ENCODE measurements at regions not wholly inside any gene's neighbourhood (a gene's known extent, or its start where the extent isn't known, plus 50 kb on each side); places are given as distances from the start of the nearest gene placed in this dataset.

GRCh38 chr14:98070536-98070935 lies 1201.5 kb downstream of the BCL11B start:
- no peaks in the 10 kb centered on the region for H3K4me1 ChIP-seq (ENCODE audit: control insufficient read depth in 1 of 2, insufficient read depth in 2 of 2, low read depth in 1 of 2, low read length in 1 of 2)
- H3K27ac ChIP-seq (ENCODE audit: low read depth in 2 of 2, low read length in 1 of 2) = no peak overlapping the region
- no peak overlapping the region for H3K4me3 ChIP-seq (ENCODE audit: low read depth in 2 of 2, low read length in 1 of 2)
- DNase-seq = no peak
- no peaks in the 10 kb centered on the region for H4K20me1 ChIP-seq (ENCODE audit: insufficient read depth)
- H3F3A ChIP-seq (replicated peaks; ENCODE audit: insufficient read depth) = no peaks in the 10 kb centered on the region
- no peaks in the 10 kb centered on the region for H3K9me3 ChIP-seq
- ChIA-PET POLR2A (no interaction called here), CTCF (no interaction called here)
- H3K9me2 ChIP-seq = no peaks in the 10 kb centered on the region
- H3K36me3 ChIP-seq (replicated peaks in 1 of 2; ENCODE audit: control insufficient read depth in 1 of 2, insufficient read depth in 2 of 2, low read length in 1 of 2) = no peaks in the 10 kb centered on the region
- no peak overlapping the region for H3K4me2 ChIP-seq
- H3K9ac ChIP-seq = no peak overlapping the region
- H3K79me2 ChIP-seq (ENCODE audit: insufficient read depth) = no peaks in the 10 kb centered on the region
- TF ChIP-seq ELF1 (IDR thresholded peaks at IDR 0.05) = no peak
- TF ChIP-seq POLR2AphosphoS5 (IDR thresholded peaks at IDR 0.05; ENCODE audit: low read depth, low read length) = no peak
- no peak for TF ChIP-seq EZH2phosphoT487 (IDR thresholded peaks at IDR 0.05; ENCODE audit: borderline replicate concordance, low read depth)
- no peak for TF ChIP-seq RAD21 (IDR thresholded peaks at IDR 0.05; ENCODE audit: low read length)
- TF ChIP-seq, protein P1, sequence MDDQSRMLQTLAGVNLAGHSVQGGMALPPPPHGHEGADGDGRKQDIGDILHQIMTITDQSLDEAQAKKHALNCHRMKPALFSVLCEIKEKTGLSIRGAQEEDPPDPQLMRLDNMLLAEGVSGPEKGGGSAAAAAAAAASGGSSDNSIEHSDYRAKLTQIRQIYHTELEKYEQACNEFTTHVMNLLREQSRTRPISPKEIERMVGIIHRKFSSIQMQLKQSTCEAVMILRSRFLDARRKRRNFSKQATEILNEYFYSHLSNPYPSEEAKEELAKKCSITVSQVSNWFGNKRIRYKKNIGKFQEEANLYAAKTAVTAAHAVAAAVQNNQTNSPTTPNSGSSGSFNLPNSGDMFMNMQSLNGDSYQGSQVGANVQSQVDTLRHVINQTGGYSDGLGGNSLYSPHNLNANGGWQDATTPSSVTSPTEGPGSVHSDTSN (IDR thresholded peaks at IDR 0.05) = no peak
- no peak for TF ChIP-seq FOXM1 (IDR thresholded peaks at IDR 0.05; ENCODE audit: low read depth)
- TF ChIP-seq, protein P2, sequence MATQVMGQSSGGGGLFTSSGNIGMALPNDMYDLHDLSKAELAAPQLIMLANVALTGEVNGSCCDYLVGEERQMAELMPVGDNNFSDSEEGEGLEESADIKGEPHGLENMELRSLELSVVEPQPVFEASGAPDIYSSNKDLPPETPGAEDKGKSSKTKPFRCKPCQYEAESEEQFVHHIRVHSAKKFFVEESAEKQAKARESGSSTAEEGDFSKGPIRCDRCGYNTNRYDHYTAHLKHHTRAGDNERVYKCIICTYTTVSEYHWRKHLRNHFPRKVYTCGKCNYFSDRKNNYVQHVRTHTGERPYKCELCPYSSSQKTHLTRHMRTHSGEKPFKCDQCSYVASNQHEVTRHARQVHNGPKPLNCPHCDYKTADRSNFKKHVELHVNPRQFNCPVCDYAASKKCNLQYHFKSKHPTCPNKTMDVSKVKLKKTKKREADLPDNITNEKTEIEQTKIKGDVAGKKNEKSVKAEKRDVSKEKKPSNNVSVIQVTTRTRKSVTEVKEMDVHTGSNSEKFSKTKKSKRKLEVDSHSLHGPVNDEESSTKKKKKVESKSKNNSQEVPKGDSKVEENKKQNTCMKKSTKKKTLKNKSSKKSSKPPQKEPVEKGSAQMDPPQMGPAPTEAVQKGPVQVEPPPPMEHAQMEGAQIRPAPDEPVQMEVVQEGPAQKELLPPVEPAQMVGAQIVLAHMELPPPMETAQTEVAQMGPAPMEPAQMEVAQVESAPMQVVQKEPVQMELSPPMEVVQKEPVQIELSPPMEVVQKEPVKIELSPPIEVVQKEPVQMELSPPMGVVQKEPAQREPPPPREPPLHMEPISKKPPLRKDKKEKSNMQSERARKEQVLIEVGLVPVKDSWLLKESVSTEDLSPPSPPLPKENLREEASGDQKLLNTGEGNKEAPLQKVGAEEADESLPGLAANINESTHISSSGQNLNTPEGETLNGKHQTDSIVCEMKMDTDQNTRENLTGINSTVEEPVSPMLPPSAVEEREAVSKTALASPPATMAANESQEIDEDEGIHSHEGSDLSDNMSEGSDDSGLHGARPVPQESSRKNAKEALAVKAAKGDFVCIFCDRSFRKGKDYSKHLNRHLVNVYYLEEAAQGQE (IDR thresholded peaks at IDR 0.05; ENCODE audit: low read depth, low read length) = no peak
- no peak for TF ChIP-seq RXRA (IDR thresholded peaks at IDR 0.05; ENCODE audit: borderline replicate concordance, low read depth)
- TF ChIP-seq JUND (IDR thresholded peaks at IDR 0.05) = no peak
- no peak for TF ChIP-seq NRF1 (IDR thresholded peaks at IDR 0.05; ENCODE audit: low read depth, low read length)
- no peak for TF ChIP-seq RFX5 (IDR thresholded peaks at IDR 0.05; ENCODE audit: low read length)
- no peak for TF ChIP-seq NFIC (IDR thresholded peaks at IDR 0.05; ENCODE audit: borderline replicate concordance)
- no peak for TF ChIP-seq MAX (IDR thresholded peaks at IDR 0.05; ENCODE audit: low read depth)
- TF ChIP-seq CTCF (IDR thresholded peaks at IDR 0.05) = no peak
- TF ChIP-seq GABPA (IDR thresholded peaks at IDR 0.05; ENCODE audit: low read depth) = no peak
- TF ChIP-seq RCOR1 (IDR thresholded peaks at IDR 0.05; ENCODE audit: low read length) = no peak
- no peak for TF ChIP-seq YY1 (IDR thresholded peaks at IDR 0.05; ENCODE audit: low read depth)
- no peak for TF ChIP-seq CHD2 (IDR thresholded peaks at IDR 0.05; ENCODE audit: low read length, partially characterized antibody)
- TF ChIP-seq TAF1 (IDR thresholded peaks at IDR 0.05; ENCODE audit: borderline replicate concordance, low read depth, low read length) = no peak
- TF ChIP-seq FOXJ3 (CRISPR knock-in tag; IDR thresholded peaks at IDR 0.05) = no peak
- no peak overlapping the region for H2AFZ ChIP-seq (ENCODE audit: low read depth)
- H3K27me3 ChIP-seq (ENCODE audit: insufficient read depth) = no peaks in the 10 kb centered on the region

Data from SK-N-SH (cell line).